Activated CD8-positive, alpha-beta T cell treated with anti-CD3 and anti-CD28 coated beads, Interleukin-2, amount 10 ng/mL, durations not matched to agents 7 days and 5 days (primary cell): ENCODE measurements at regions not wholly inside any gene's neighbourhood (a gene's known extent, or its start where the extent isn't known, plus 50 kb on each side); places are given as distances from the start of the nearest gene placed in this dataset.

Source experiments
- ATAC-seq: fragments of 150-1000 bp; cut with Tn5 transposase; one replicate; pipeline ENCODE4 v1.10.0; 2021; ENCODE audit warnings: moderate library complexity
- CTCF ChIA-PET: fragments of 350-600 bp; sonication (Branson Sonifier 250); formaldehyde crosslinking; loops from one replicate; lab custom pipeline; 2021; ENCODE audit warnings: antibody characterized with exemption; lab: Charles Lee
- POLR2A ChIA-PET: fragments of 350-600 bp; sonication (Branson Sonifier 250); formaldehyde crosslinking; loops from one replicate; lab custom pipeline; 2021; ENCODE audit warnings: antibody characterized with exemption; lab: Charles Lee
- DNase-seq: peaks from one replicate; pipeline ENCODE4 v3.0.0-alpha.2; 2020
- H3K27ac Mint-ChIP-seq: one replicate; pipeline ENCODE4 v1.8.0; 2021; ENCODE audit warnings: mild to moderate bottlenecking, mixed read lengths
- H3K27me3 Mint-ChIP-seq: one replicate; pipeline ENCODE4 v1.8.0; 2021; ENCODE audit warnings: low read depth, mixed read lengths
- H3K36me3 Mint-ChIP-seq: one replicate; pipeline ENCODE4 v1.8.0; 2021; ENCODE audit warnings: low read depth, mixed read lengths
- H3K4me1 Mint-ChIP-seq: one replicate; pipeline ENCODE4 v1.8.0; 2021; ENCODE audit warnings: low read depth, mixed read lengths
- H3K4me3 Mint-ChIP-seq: one replicate; pipeline ENCODE4 v1.8.0; 2021; ENCODE audit warnings: mild to moderate bottlenecking, mixed read lengths
- H3K9me3 Mint-ChIP-seq: one replicate; pipeline ENCODE4 v1.8.0; 2022; ENCODE audit warnings: mixed read lengths; ENCODE audit not compliant: insufficient read depth

GRCh38 chr1:167161242-167161641, 59.4 kb upstream of the POU2F1 start:
- Mint-ChIP-seq H3K36me3 (no peaks in the 10 kb centered on the region), H3K27me3 (peaks cover 9% of the 10 kb centered on the region), H3K4me1 (peaks cover 9% of the 10 kb centered on the region), H3K4me3 (no peak overlapping the region), H3K27ac (no peak overlapping the region), H3K9me3 (no peaks in the 10 kb centered on the region)
- ChIA-PET CTCF (no interaction called here), POLR2A (no interaction called here)
- DNase-seq, result no peak
- no peak for ATAC-seq

- peaks cover 9% of the 10 kb centered on the region for H3K27me3 Mint-ChIP-seq
- no peak for ATAC-seq
Observed at GRCh38 chr1:167161762-167162161, 58.9 kb upstream of the POU2F1 start.

GRCh38 chr1:167165219-167165618, 55.5 kb upstream of the POU2F1 start:
- H3K9me3 Mint-ChIP-seq, result no peaks in the 10 kb centered on the region
- CTCF ChIA-PET, result no interaction called here
- ATAC-seq (no peak), DNase-seq (no peak)
- H3K27ac Mint-ChIP-seq, result no peak overlapping the region
- no peaks in the 10 kb centered on the region for H3K36me3 Mint-ChIP-seq
- H3K27me3 Mint-ChIP-seq, result peaks cover 9% of the 10 kb centered on the region
- POLR2A ChIA-PET, result interaction anchor here (1.7 kb wide), 1 partner anchor 55 kb away, joined by 4 read pairs; the partner anchor contains the start of gene POU2F1
- H3K4me3 Mint-ChIP-seq, result no peak overlapping the region
- peaks cover 6% of the 10 kb centered on the region for H3K4me1 Mint-ChIP-seq

More at GRCh38 chr1:167161762-167162161, 58.9 kb upstream of the POU2F1 start:
- H3K4me1 Mint-ChIP-seq, result peaks cover 9% of the 10 kb centered on the region
- DNase-seq, result no peak
- H3K36me3 Mint-ChIP-seq, result no peaks in the 10 kb centered on the region
- H3K9me3 Mint-ChIP-seq, result no peaks in the 10 kb centered on the region
- ChIA-PET POLR2A (no interaction called here), CTCF (no interaction called here)
- no peak overlapping the region for H3K4me3 Mint-ChIP-seq
- H3K27ac Mint-ChIP-seq, result no peak overlapping the region

- ChIA-PET POLR2A (interaction anchor here (1.7 kb wide), 1 partner anchor 54 kb away, joined by 4 read pairs; the partner anchor contains the start of gene POU2F1), CTCF (interaction anchor here (0.6 to 0.9 kb wide), 2 partner anchors 42 to 54 kb away, joined by 3 to 4 read pairs; no protein-coding TSS in a partner anchor)
- no peak for ATAC-seq
- Mint-ChIP-seq H3K4me1 (peaks cover 6% of the 10 kb centered on the region), H3K27me3 (peaks cover 9% of the 10 kb centered on the region), H3K36me3 (no peaks in the 10 kb centered on the region), H3K27ac (no peak overlapping the region), H3K9me3 (no peaks in the 10 kb centered on the region), H3K4me3 (no peak overlapping the region)
- no peak for DNase-seq
Observed at GRCh38 chr1:167165948-167166689, 54.6 kb upstream of the POU2F1 start.

- Mint-ChIP-seq H3K36me3 (no peaks in the 10 kb centered on the region), H3K4me1 (peaks cover 6% of the 10 kb centered on the region), H3K27me3 (peaks cover 9% of the 10 kb centered on the region), H3K27ac (no peak overlapping the region), H3K4me3 (no peak overlapping the region), H3K9me3 (no peaks in the 10 kb centered on the region)
- CTCF ChIA-PET, result no interaction called here
- ATAC-seq (no peak), DNase-seq (no peak)
- POLR2A ChIA-PET, result no interaction called here
Observed at GRCh38 chr1:167166690-167167075, 54.0 kb upstream of the POU2F1 start.

- Mint-ChIP-seq H3K27me3 (peaks cover 9% of the 10 kb centered on the region), H3K36me3 (no peaks in the 10 kb centered on the region), H3K4me3 (no peak overlapping the region), H3K27ac (no peak overlapping the region), H3K9me3 (no peaks in the 10 kb centered on the region), H3K4me1 (peaks cover under 1% of the 10 kb centered on the region)
- ChIA-PET POLR2A (no interaction called here), CTCF (no interaction called here)
- no peak for DNase-seq
- ATAC-seq, result no peak
Observed at GRCh38 chr1:167168424-167168823, 52.3 kb upstream of the POU2F1 start.

GRCh38 chr1:167169642-167170041, 51.0 kb upstream of the POU2F1 start:
- POLR2A ChIA-PET, result interaction anchor here (0.8 kb wide), 1 partner anchor 21 kb away, joined by 3 read pairs; no protein-coding TSS in a partner anchor
- Mint-ChIP-seq H3K36me3 (no peaks in the 10 kb centered on the region), H3K27me3 (peaks cover 11% of the 10 kb centered on the region), H3K27ac (no peak overlapping the region), H3K4me3 (no peak overlapping the region), H3K9me3 (no peaks in the 10 kb centered on the region), H3K4me1 (no peaks in the 10 kb centered on the region)
- ATAC-seq (no peak), DNase-seq (no peak)
- CTCF ChIA-PET, result no interaction called here
